Tibial nerve (tissue), 3 donors: ENCODE measurements at regions not wholly inside any gene's neighbourhood (a gene's known extent, or its start where the extent isn't known, plus 50 kb on each side); places are given as distances from the start of the nearest gene placed in this dataset.

ENCODE experiments used
- CTCF ChIP-seq, 5 experiments: fragments of 200-600 bp in 3 of 5; fragments of 450-650 bp in 2 of 5; sonication (generic) in 3 of 5; IDR thresholded peaks; one replicate each; pipeline ENCODE4 v1.5.1; 2016 to 2019; ENCODE audit warnings: antibody characterized with exemption in 5 of 5, mild to moderate bottlenecking in 3 of 5, moderate library complexity in 2 of 5
- POLR2A ChIP-seq, 2 donors: fragments of 450-650 bp; IDR thresholded peaks; one replicate each; pipeline ENCODE4 v1.6.1; 2017; ENCODE audit warnings: antibody characterized with exemption in 2 of 2, mild to moderate bottlenecking in 2 of 2, moderate library complexity in 2 of 2

DNA sequence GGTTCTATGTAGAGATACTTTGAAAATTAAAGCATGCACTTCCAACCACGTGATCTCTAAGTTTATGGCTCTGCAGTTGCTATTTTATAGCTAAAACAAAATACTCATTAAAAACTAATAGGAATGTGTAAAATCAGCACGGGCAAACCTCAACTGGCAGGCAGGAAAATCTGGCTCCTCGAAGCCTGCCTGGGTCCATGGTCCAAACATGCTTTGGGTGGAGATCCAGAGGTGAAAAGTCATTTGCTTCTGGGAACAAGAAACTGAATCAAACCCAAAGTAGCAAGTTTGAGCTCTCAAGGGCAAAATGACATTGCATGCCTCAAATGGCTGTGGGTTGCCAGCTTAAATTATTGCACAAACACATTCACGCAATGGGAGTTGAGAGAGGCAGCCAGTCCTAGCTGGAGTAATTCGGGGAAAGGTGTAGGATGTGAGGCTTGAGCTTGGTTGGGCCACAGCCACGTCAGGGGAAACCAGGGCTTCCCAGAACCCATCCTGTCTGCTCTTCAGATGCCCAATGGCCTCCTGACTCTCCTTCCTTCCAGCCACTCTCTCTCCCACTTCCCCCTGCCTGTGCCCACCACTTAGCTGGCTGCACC lies 75.2 kb upstream of the LCLAT1 start:
- TF ChIP-seq POLR2A (IDR thresholded peaks at IDR 0.05) (no peak), CTCF (IDR thresholded peaks at IDR 0.05) (no peak)
